Left lobe of liver (tissue), 2 donors: ENCODE measurements at regions not wholly inside any gene's neighbourhood (a gene's known extent, or its start where the extent isn't known, plus 50 kb on each side); places are given as distances from the start of the nearest gene placed in this dataset.
"Not testable (repeated sequence)": the region's sequence is repeated elsewhere in the genome, so short reads cannot be mapped to it uniquely, and the experiment has no call there.

Source experiments
- ATAC-seq: fragments of 200-7000 bp; cut with Tn5 transposase; one replicate; pipeline ENCODE4 v1.9.1; 2020; ENCODE audit warnings: mild to moderate bottlenecking, moderate library complexity
- DNase-seq: peaks from one replicate; pipeline ENCODE4 v3.0.0-alpha.2; 2020; ENCODE audit warnings: low spot score
- donor health status: DM: no; HTN: no; CAD: no; lungs with moderate emphysema.
- donor health status: DM: no; HTN: yes; CAD: no.

- not testable (repeated sequence) for DNase-seq, ATAC-seq
Measured at GRCh38 chr11:94235772-94236171, 68.6 kb upstream of the IZUMO1R start.

DNA sequence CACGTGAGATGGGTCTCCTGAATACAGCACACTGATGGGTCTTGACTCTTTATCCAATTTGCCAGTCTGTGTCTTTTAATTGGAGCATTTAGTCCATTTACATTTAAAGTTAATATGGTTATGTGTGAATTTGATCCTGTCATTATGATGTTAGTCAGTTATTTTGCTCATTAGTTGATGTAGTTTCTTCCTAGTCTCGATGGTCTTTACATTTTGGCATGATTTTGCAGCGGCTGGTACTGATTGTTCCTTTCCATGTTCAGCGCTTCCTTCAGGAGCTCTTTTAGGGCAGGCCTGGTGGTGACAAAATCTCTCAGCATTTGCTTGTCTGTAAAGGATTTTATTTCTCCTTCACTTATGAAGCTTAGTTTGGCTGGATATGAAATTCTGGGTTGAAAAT lies 68.0 kb upstream of the IZUMO1R start:
- not testable (repeated sequence) for DNase-seq, ATAC-seq

DNA sequence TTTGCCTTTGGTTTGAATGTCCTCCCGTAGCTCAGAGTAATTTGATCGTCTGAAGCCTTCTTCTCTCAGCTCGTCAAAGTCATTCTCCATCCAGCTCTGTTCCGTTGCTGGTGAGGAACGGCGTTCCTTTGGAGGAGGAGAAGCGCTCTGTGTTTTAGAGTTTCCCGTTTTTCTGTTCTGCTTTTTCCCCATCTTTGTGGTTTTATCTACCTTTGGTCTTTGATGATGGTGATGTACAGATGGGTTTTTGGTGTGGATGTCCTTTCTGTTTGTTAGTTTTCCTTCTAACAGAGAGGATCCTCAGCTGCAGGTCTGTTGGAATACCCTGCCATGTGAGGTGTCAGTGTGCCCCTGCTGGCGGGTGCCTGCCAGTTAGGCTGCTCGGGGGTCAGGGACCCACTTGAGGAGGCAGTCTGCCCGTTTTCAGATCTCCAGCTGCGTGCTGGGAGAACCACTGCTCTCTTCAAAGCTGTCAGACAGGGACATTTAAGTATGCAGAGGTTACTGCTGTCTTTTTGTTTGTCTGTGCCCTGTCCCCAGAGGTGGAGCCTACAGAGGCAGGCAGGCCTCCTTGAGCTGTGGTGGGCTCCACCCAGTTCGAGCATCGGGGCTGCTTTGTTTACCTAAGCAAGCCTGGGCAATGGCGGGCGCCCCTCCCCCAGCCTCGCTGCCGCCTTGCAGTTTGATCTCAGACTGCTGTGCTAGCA lies 66.8 kb upstream of the IZUMO1R start:
- ATAC-seq: not testable (repeated sequence)
- peak; percentile 57 for DNase-seq

DNA sequence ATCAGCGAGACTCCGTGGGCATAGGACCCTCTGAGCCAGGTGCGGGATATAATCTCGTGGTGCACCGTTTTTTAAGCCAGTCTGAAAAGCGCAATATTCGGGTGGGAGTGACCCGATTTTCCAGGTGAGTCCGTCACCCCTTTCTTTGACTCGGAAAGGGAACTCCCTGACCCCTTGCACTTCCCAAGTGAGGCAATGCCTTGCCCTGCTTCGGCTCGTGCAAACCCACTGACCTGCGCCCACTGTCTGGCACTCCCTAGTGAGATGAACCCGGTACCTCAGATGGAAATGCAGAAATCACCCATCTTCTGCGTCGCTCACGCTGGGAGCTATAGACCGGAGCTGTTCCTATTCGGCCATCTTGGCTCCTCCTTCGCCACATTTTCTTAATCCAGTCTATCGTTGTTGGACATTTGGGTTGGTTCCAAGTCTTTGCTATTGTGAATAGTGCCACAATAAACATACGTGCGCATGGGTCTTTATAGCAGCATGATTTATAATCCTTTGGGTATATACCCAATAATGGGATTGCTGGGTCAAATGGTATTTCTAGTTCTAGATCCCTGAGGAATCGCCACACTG lies 66.1 kb upstream of the IZUMO1R start:
- ATAC-seq: not testable (repeated sequence)
- DNase-seq: peak; percentile 55

- DNase-seq, ATAC-seq: not testable (repeated sequence)
Measured at GRCh38 chr11:94238774-94239173, 65.6 kb upstream of the IZUMO1R start.

DNA sequence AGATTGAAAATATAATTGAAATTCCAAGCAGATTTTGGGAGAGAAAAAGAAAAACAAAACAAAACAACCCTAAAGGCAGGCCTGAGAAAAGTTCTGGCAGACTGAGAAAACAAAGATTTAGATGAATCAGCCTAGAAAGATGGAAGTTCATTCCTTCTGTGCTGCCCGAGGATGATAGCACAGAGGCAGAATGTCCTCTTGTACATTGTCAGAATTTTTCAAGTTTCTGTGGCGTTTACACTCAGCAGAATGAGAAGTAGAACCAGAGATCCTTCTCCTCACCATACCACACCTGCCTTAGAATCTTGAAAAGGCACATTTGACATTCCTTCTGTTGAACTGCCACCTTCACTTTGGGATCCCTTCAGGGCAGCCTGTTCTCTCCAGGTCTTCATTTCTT lies 62.5 kb upstream of the IZUMO1R start:
- DNase-seq (no peak), ATAC-seq (no peak)

- DNase-seq (no peak), ATAC-seq (no peak)
Measured at GRCh38 chr11:94243571-94244515, 60.5 kb upstream of the IZUMO1R start.

DNA sequence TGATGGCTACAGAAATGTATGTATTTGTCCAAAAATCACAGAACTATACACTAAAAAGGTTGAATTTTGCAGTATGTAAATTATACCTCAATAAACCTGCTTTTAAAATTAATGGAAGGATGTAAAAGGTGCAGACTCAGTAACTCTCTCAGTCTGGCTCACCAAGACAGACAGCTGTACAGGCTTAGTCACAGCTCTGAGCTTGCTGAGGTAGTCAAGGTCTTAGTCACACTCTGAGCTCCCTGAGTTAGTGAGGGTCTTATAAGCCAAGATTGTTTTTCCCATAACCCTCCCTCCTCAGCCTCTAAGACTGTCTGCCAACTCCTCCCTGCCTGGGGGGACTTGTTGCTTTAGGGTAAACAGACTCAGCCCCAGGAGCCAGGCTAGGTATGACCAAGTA lies 59.3 kb upstream of the IZUMO1R start:
- DNase-seq (no peak), ATAC-seq (no peak)

DNA sequence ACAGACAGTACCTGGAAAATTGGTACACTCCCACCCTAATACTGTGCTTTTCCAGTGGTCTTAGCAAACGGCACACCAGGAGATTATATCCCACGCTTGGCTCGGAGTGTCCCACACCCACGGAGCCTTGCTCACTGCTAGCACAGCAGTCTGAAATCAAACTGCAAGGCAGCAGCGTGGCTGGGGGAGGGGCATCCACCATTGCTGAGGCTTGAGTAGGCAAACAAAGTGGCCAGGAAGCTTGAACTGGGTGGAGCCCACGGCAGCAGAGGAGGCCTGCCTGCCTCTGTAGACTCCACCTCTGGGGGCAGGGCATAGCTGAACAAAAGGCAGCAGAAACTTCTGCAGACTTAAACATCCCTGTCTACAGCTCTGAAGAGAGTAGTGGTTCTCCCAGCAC lies 56.1 kb upstream of the IZUMO1R start:
- not testable (repeated sequence) for ATAC-seq, DNase-seq

- ATAC-seq (no peak), DNase-seq (no peak)
Measured at GRCh38 chr11:94254214-94254613, 50.2 kb upstream of the IZUMO1R start.
